CD4-positive, alpha-beta T cell treated with Interferon alpha-2 for 1 hour (primary cell): ENCODE measurements at regions not wholly inside any gene's neighbourhood (a gene's known extent, or its start where the extent isn't known, plus 50 kb on each side); places are given as distances from the start of the nearest gene placed in this dataset.
"Not testable (repeated sequence)": the region's sequence is repeated elsewhere in the genome, so short reads cannot be mapped to it uniquely, and the experiment has no call there.

Experiments
- DNase-seq, 2 donors: peaks; one replicate each; pipeline ENCODE4 v3.0.0-alpha.2; 2020 to 2022

- no peak for DNase-seq
Measured at GRCh38 chr12:90250766-90251165, 542.1 kb upstream of the ATP2B1 start.

GRCh38 chr12:90250042-90250441 lies 541.4 kb upstream of the ATP2B1 start:
- DNase-seq, result no peak

- DNase-seq, result no peak
Measured at GRCh38 chr12:90246688-90247087, 538.0 kb upstream of the ATP2B1 start.

GRCh38 chr12:90245391-90245790 lies 536.8 kb upstream of the ATP2B1 start:
- DNase-seq, result no peak

GRCh38 chr12:90244232-90244631 lies 535.6 kb upstream of the ATP2B1 start:
- DNase-seq, result no peak

GRCh38 chr12:90243211-90243610 lies 534.6 kb upstream of the ATP2B1 start:
- no peak for DNase-seq

GRCh38 chr12:90239732-90240260 lies 531.2 kb upstream of the ATP2B1 start:
- no peak for DNase-seq

- no peak for DNase-seq
Measured at GRCh38 chr12:90238663-90239271, 530.1 kb upstream of the ATP2B1 start.

GRCh38 chr12:90237841-90238240 lies 529.2 kb upstream of the ATP2B1 start:
- DNase-seq, result no peak

GRCh38 chr12:90235642-90236041 lies 527.0 kb upstream of the ATP2B1 start:
- no peak for DNase-seq

- DNase-seq, result no peak
Measured at GRCh38 chr12:90234472-90234871, 525.8 kb upstream of the ATP2B1 start.

GRCh38 chr12:90233168-90234100 lies 524.8 kb upstream of the ATP2B1 start:
- no peak for DNase-seq

- DNase-seq, result no peak
Measured at GRCh38 chr12:90229407-90230170, 521.0 kb upstream of the ATP2B1 start.

- DNase-seq, result no peak
Measured at GRCh38 chr12:90226211-90226610, 517.6 kb upstream of the ATP2B1 start.

GRCh38 chr12:90216815-90217214 lies 508.2 kb upstream of the ATP2B1 start:
- peak in 1 of 2 donors; percentile 16 for DNase-seq

GRCh38 chr12:90216020-90216552 lies 507.4 kb upstream of the ATP2B1 start:
- DNase-seq, result no peak

GRCh38 chr12:90211017-90211416 lies 502.4 kb upstream of the ATP2B1 start:
- no peak for DNase-seq

GRCh38 chr12:90209029-90209428 lies 500.4 kb upstream of the ATP2B1 start:
- no peak for DNase-seq

GRCh38 chr12:90208379-90208778 lies 499.7 kb upstream of the ATP2B1 start:
- DNase-seq, result not testable (repeated sequence)

- no peak for DNase-seq
Measured at GRCh38 chr12:90207799-90208198, 499.2 kb upstream of the ATP2B1 start.

- DNase-seq, result no peak
Measured at GRCh38 chr12:90205165-90205564, 496.5 kb upstream of the ATP2B1 start.

GRCh38 chr12:90203556-90203955 lies 494.9 kb upstream of the ATP2B1 start:
- no peak for DNase-seq

- DNase-seq, result no peak
Measured at GRCh38 chr12:90199006-90199405, 490.4 kb upstream of the ATP2B1 start.
